ENCODE measurements at regions not wholly inside any gene's neighbourhood (a gene's known extent, or its start where the extent isn't known, plus 50 kb on each side); places are given as distances from the start of the nearest gene placed in this dataset.

DNA sequence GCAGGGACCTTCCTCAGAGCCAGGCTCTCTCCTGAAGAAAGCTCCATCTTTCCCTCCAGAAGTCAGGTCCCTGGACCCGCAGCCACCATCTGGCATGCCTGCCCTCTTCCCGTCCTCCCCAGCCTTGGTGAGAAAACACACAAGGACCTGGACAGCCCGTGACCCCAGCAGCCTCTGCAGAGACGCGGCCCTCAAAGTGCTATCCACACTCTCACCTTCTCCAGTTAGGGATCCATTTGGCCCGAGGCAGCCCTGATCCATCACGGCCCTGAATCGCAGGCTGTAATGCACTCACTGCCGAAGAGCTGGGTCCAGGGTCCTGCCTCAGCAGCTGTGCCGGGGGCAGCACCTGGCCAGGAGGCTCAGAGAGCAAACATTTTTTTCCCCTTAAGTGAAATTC, 185.1 kb downstream of the OLFM1 start:
- TF ChIP-seq, protein P1, sequence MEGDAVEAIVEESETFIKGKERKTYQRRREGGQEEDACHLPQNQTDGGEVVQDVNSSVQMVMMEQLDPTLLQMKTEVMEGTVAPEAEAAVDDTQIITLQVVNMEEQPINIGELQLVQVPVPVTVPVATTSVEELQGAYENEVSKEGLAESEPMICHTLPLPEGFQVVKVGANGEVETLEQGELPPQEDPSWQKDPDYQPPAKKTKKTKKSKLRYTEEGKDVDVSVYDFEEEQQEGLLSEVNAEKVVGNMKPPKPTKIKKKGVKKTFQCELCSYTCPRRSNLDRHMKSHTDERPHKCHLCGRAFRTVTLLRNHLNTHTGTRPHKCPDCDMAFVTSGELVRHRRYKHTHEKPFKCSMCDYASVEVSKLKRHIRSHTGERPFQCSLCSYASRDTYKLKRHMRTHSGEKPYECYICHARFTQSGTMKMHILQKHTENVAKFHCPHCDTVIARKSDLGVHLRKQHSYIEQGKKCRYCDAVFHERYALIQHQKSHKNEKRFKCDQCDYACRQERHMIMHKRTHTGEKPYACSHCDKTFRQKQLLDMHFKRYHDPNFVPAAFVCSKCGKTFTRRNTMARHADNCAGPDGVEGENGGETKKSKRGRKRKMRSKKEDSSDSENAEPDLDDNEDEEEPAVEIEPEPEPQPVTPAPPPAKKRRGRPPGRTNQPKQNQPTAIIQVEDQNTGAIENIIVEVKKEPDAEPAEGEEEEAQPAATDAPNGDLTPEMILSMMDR (conservative IDR thresholded peaks at IDR 0.05; ENCODE audit: low read length) = no peak
- TF ChIP-seq EZH2phosphoT487 (IDR thresholded peaks at IDR 0.05; ENCODE audit: borderline replicate concordance) = no peak

Data from Loucy (cell line).